ENCODE measurements at regions not wholly inside any gene's neighbourhood (a gene's known extent, or its start where the extent isn't known, plus 50 kb on each side); places are given as distances from the start of the nearest gene placed in this dataset.

GRCh38 chr6:43978473-43979346 is 148.5 kb downstream of the MRPL14 start:
- H3K4me3 ChIP-seq (ENCODE audit: low read depth in 2 of 2, low read length in 1 of 2): no peak overlapping the region
- H3K9ac ChIP-seq: no peak overlapping the region
- no peak overlapping the region for H3K27ac ChIP-seq (ENCODE audit: low read depth in 2 of 2, low read length in 1 of 2)
- H3K27me3 ChIP-seq (ENCODE audit: insufficient read depth): no peaks in the 10 kb centered on the region
- H2AFZ ChIP-seq (ENCODE audit: low read depth): no peak overlapping the region
- H3K9me2 ChIP-seq: no peaks in the 10 kb centered on the region
- no peak overlapping the region for H3K4me2 ChIP-seq
- ChIA-PET CTCF (interaction anchor here (1.0 kb wide), 1 partner anchor 27 kb away, joined by 3 read pairs; no protein-coding TSS in a partner anchor), POLR2A (no interaction called here)
- TF ChIP-seq RFX5 (IDR thresholded peaks at IDR 0.05; ENCODE audit: low read length) (no peak), ZBTB33 (IDR thresholded peaks at IDR 0.05; ENCODE audit: borderline replicate concordance, low read depth) (no peak), USF1 (IDR thresholded peaks at IDR 0.05; ENCODE audit: borderline replicate concordance, low read depth) (no peak)
- H3K79me2 ChIP-seq (ENCODE audit: insufficient read depth): no peaks in the 10 kb centered on the region
- no peak for DNase-seq
- peaks cover 0 to 4% of the 10 kb centered on the region in 2 experiments; a peak in 1 of 4 replicates for H3K4me1 ChIP-seq (ENCODE audit: control insufficient read depth in 1 of 2, insufficient read depth in 2 of 2, low read depth in 1 of 2, low read length in 1 of 2)
- no peaks in the 10 kb centered on the region for H4K20me1 ChIP-seq (ENCODE audit: insufficient read depth)
- 69% methylated on average over 10 of the region's 13 CpGs for WGBS (ENCODE audit: low lambda C conversion rate)
- H3K9me3 ChIP-seq: no peaks in the 10 kb centered on the region
- no peaks in the 10 kb centered on the region for H3K36me3 ChIP-seq (replicated peaks in 1 of 2; ENCODE audit: control insufficient read depth in 1 of 2, insufficient read depth in 2 of 2, low read length in 1 of 2)
- no peaks in the 10 kb centered on the region for H3F3A ChIP-seq (replicated peaks; ENCODE audit: insufficient read depth)

- H3K9me3 ChIP-seq: no peaks in the 10 kb centered on the region
- H3K4me3 ChIP-seq (ENCODE audit: low read depth in 2 of 2, low read length in 1 of 2): no peak overlapping the region
- H3K4me2 ChIP-seq: no peak overlapping the region
- H3K27ac ChIP-seq (ENCODE audit: low read depth in 2 of 2, low read length in 1 of 2): no peak overlapping the region
- H2AFZ ChIP-seq (ENCODE audit: low read depth): no peak overlapping the region
- H4K20me1 ChIP-seq (ENCODE audit: insufficient read depth): no peaks in the 10 kb centered on the region
- POLR2A ChIA-PET: no interaction called here
- WGBS (ENCODE audit: low lambda C conversion rate): 68% methylated on average over 10 of the region's 10 CpGs
- CTCF ChIA-PET: interaction anchor here (1.1 kb wide), 1 partner anchor 10 kb away, joined by 3 read pairs; no protein-coding TSS in a partner anchor
- no peaks in the 10 kb centered on the region for H3K9me2 ChIP-seq
- H3K27me3 ChIP-seq (ENCODE audit: insufficient read depth): no peaks in the 10 kb centered on the region
- TF ChIP-seq RFX5 (IDR thresholded peaks at IDR 0.05; ENCODE audit: low read length): no peak
- no peak for TF ChIP-seq TCF12 (IDR thresholded peaks at IDR 0.05)
- TF ChIP-seq GABPA (IDR thresholded peaks at IDR 0.05; ENCODE audit: low read depth): no peak
- no peak for TF ChIP-seq MAX (IDR thresholded peaks at IDR 0.05; ENCODE audit: low read depth)
- no peak for TF ChIP-seq USF1 (IDR thresholded peaks at IDR 0.05; ENCODE audit: borderline replicate concordance, low read depth)
- TF ChIP-seq IRF3 (IDR thresholded peaks at IDR 0.05; ENCODE audit: low read depth, low read length): no peak
- no peak for TF ChIP-seq POLR2AphosphoS5 (IDR thresholded peaks at IDR 0.05; ENCODE audit: low read depth, low read length)
- TF ChIP-seq ZBTB33 (IDR thresholded peaks at IDR 0.05; ENCODE audit: borderline replicate concordance, low read depth): no peak
- H3F3A ChIP-seq (replicated peaks; ENCODE audit: insufficient read depth): peaks cover 5% of the 10 kb centered on the region
- H3K79me2 ChIP-seq (ENCODE audit: insufficient read depth): no peaks in the 10 kb centered on the region
- no peak overlapping the region for H3K9ac ChIP-seq
- peaks cover 6 to 14% of the 10 kb centered on the region in 2 experiments; a peak in 2 of 4 replicates for H3K4me1 ChIP-seq (ENCODE audit: control insufficient read depth in 1 of 2, insufficient read depth in 2 of 2, low read depth in 1 of 2, low read length in 1 of 2)
- no peak for DNase-seq
- H3K36me3 ChIP-seq (replicated peaks in 1 of 2; ENCODE audit: control insufficient read depth in 1 of 2, insufficient read depth in 2 of 2, low read length in 1 of 2): no peaks in the 10 kb centered on the region
These were observed 149.7 kb downstream of the MRPL14 start for GRCh38 chr6:43977404-43978111.

Data from SK-N-SH (cell line).